ENCODE measurements at regions not wholly inside any gene's neighbourhood (a gene's known extent, or its start where the extent isn't known, plus 50 kb on each side); places are given as distances from the start of the nearest gene placed in this dataset.

DNA sequence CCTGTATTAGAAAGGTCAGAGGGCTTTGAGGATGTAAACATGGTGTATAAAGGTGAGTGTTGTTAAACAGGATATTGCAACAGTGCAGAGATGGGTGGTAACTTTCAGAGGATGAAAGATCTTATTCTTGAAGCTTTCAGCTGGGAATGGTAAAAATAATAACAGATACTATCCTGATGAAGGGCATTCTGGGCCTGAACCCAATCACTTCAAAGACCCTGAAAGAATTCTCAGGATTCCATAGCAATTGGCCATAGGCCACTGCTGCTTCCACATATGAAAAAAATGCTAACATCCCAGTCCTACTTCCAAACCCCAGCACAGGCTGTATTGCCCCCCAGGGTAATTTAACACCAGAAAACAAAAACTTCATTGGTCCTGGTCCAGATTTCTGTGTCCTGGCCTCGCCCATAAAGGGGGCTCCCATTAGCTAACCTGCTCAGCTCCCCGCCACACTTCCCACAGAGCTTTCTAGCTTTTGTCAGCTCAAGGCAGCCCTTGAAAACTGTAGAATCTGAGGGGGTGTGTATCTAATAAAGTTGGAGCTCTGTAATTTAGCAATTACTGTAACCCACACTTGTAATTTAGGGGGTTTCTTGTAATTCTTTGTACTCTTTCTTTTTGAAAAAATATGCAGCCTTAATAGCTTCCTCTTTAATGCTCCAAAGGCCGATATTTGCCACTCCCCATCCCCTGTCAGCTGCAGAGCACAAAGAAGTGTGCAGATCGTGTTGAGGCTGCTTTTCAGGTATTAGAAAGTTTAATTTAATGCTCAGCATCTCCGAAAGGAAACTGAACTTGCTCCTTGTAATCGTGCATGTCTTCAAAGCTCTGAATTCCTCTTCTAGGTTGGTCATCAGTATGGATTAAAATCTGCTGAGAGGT lies 371.5 kb downstream of the SEC14L1 start (continued):
- TF ChIP-seq, protein P1, sequence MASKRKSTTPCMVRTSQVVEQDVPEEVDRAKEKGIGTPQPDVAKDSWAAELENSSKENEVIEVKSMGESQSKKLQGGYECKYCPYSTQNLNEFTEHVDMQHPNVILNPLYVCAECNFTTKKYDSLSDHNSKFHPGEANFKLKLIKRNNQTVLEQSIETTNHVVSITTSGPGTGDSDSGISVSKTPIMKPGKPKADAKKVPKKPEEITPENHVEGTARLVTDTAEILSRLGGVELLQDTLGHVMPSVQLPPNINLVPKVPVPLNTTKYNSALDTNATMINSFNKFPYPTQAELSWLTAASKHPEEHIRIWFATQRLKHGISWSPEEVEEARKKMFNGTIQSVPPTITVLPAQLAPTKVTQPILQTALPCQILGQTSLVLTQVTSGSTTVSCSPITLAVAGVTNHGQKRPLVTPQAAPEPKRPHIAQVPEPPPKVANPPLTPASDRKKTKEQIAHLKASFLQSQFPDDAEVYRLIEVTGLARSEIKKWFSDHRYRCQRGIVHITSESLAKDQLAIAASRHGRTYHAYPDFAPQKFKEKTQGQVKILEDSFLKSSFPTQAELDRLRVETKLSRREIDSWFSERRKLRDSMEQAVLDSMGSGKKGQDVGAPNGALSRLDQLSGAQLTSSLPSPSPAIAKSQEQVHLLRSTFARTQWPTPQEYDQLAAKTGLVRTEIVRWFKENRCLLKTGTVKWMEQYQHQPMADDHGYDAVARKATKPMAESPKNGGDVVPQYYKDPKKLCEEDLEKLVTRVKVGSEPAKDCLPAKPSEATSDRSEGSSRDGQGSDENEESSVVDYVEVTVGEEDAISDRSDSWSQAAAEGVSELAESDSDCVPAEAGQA (IDR thresholded peaks at IDR 0.05; ENCODE audit: low read depth) = no peak
- TF ChIP-seq, protein P1 (CRISPR knock-in tag; IDR thresholded peaks at IDR 0.05; ENCODE audit: borderline replicate concordance) = no peak
- TF ChIP-seq AGO2 (optimal IDR thresholded peaks at IDR 0.05; ENCODE audit: low read depth, low read length) (no peak), MED1 (CRISPR knock-in tag; IDR thresholded peaks at IDR 0.05) (peak; percentile 98), TSC22D2 (CRISPR knock-in tag; IDR thresholded peaks at IDR 0.05; ENCODE audit: borderline replicate concordance) (no peak), RNF2 (conservative IDR thresholded peaks at IDR 0.05; ENCODE audit: low read depth) (no peak), ZNF460 (CRISPR knock-in tag; IDR thresholded peaks at IDR 0.05; ENCODE audit: borderline replicate concordance) (no peak), NKX3-1 (CRISPR knock-in tag; IDR thresholded peaks at IDR 0.05) (0 out of 2 replicates have a peak, but pooled peaks have one; percentile 42), HOXA5 (CRISPR knock-in tag; IDR thresholded peaks at IDR 0.05) (peak; percentile 85; the same call in 1 of the 2 replicates), KDM3A (CRISPR knock-in tag; IDR thresholded peaks at IDR 0.05; ENCODE audit: low read depth) (no peak; the same call in 1 of the 2 replicates), ZNF7 (CRISPR knock-in tag; IDR thresholded peaks at IDR 0.05) (no peak), ZNF503 (CRISPR knock-in tag; IDR thresholded peaks at IDR 0.05) (peak; percentile 86), ZNF282 (IDR thresholded peaks at IDR 0.05; ENCODE audit: partially characterized antibody) (no peak), ZNF589 (CRISPR knock-in tag; conservative IDR thresholded peaks at IDR 0.05) (no peak), BORCS8-MEF2B (CRISPR knock-in tag; IDR thresholded peaks at IDR 0.05) (no peak)
- TF ChIP-seq, protein P2, sequence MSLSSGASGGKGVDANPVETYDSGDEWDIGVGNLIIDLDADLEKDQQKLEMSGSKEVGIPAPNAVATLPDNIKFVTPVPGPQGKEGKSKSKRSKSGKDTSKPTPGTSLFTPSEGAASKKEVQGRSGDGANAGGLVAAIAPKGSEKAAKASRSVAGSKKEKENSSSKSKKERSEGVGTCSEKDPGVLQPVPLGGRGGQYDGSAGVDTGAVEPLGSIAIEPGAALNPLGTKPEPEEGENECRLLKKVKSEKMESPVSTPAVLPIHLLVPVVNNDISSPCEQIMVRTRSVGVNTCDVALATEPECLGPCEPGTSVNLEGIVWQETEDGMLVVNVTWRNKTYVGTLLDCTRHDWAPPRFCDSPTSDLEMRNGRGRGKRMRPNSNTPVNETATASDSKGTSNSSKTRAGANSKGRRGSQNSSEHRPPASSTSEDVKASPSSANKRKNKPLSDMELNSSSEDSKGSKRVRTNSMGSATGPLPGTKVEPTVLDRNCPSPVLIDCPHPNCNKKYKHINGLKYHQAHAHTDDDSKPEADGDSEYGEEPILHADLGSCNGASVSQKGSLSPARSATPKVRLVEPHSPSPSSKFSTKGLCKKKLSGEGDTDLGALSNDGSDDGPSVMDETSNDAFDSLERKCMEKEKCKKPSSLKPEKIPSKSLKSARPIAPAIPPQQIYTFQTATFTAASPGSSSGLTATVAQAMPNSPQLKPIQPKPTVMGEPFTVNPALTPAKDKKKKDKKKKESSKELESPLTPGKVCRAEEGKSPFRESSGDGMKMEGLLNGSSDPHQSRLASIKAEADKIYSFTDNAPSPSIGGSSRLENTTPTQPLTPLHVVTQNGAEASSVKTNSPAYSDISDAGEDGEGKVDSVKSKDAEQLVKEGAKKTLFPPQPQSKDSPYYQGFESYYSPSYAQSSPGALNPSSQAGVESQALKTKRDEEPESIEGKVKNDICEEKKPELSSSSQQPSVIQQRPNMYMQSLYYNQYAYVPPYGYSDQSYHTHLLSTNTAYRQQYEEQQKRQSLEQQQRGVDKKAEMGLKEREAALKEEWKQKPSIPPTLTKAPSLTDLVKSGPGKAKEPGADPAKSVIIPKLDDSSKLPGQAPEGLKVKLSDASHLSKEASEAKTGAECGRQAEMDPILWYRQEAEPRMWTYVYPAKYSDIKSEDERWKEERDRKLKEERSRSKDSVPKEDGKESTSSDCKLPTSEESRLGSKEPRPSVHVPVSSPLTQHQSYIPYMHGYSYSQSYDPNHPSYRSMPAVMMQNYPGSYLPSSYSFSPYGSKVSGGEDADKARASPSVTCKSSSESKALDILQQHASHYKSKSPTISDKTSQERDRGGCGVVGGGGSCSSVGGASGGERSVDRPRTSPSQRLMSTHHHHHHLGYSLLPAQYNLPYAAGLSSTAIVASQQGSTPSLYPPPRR (CRISPR knock-in tag; IDR thresholded peaks at IDR 0.05; ENCODE audit: borderline replicate concordance) = peak; percentile 87

Measured in HepG2 (cell line).